DMS153 treated with DMSO at 0.1 percent for 48 hours (cell line): ENCODE measurements at regions not wholly inside any gene's neighbourhood (a gene's known extent, or its start where the extent isn't known, plus 50 kb on each side); places are given as distances from the start of the nearest gene placed in this dataset.

Source experiments
- DNase-seq: peaks from one replicate; lab custom pipeline; 2025; ENCODE audit not compliant: unreplicated experiment; lab: John Stamatoyannopoulos, UW

- no peak for DNase-seq
These were observed 392.6 kb upstream of the ATP5MC3 start for GRCh38 chr2:175574069-175574468.

DNA sequence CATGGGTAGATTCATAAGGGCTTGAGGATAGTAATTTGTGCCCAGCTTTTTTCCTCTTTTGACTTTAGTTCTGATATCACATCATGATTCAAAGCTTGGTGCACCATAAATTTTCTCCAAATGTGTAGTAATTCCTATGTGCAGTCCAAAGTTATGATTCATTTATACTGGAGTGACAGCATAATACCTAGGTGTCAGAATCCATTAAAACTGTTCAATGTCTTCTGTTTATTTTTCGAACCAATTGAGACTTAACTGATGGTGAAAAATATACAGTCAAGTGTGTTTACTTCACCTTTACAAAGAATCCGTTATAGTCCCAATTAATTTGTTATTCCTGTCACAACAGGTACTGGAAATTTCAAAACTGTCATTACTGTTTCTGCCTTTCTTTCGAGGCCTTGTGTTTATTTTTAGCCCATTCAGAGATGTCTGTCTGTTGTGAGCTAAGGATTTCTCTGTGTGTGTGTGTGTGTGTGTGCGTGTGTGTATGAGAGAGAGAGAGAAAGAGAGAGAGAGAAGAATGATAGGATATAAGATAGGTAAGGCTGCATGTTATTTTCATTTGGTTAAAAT, 389.7 kb upstream of the ATP5MC3 start:
- no peak for DNase-seq

- DNase-seq: no peak
These were observed 386.7 kb upstream of the ATP5MC3 start for GRCh38 chr2:175568109-175568730.

DNA sequence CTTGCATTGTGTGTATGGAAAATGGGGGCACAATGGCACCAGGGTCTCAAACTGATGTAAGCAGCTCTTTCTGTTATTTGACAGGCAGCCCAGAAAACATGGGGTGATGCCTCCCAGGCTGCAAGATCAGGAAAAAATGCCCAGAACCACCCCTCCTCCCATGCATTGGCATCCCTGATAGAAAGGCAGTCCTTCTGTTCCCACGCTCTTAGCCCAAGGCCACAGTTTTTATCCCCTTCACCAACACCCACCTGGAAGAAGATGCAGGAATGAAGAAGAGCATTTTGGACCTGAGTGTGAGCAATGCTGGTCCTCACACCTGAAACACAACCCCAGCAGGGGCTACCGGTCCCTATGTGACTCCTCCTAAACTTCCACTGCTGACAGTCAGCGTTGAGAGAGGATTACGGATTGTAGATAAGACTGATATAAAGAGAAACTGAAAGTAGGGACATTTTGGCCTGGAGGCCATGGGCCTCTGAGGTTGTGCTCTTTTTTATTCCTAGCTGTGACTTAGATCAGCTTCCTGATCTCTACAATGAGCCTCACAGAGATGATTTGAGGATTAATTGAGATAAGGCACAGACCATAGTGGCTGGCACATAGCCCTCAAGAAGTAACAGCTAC, 386.0 kb upstream of the ATP5MC3 start:
- DNase-seq: no peak

- DNase-seq: no peak
These were observed 379.1 kb upstream of the ATP5MC3 start for GRCh38 chr2:175560521-175561169.

GRCh38 chr2:175559613-175560012, 378.1 kb upstream of the ATP5MC3 start:
- no peak for DNase-seq

DNA sequence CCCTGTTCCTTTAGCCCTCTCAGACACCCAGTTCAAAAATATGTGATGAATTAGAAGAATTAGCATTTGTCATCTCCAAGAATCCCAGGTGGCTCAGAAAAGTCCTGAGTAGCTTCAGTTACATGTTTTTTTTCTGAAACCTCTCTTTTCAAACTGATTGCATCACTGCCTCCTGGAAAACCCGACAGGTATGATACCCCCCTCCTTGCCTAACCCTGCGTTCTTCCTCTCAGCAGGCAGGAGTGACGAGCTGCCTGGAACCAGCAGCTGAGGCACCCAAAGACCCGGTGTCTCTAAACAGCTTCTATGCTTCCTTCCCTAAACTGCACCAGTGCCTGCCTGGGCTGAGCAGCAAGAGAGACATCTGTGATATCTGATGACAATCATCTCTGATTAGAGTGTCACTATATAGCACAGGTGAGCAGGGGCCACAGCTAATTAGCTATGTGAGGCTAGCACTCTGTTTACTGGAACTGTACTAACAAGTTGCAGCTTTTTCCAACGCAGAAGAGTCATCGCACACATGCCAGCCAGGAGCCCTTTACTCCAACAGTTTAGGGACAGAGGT, 376.4 kb upstream of the ATP5MC3 start:
- no peak for DNase-seq

- no peak for DNase-seq
These were observed 372.4 kb upstream of the ATP5MC3 start for GRCh38 chr2:175553910-175554309.

- no peak for DNase-seq
These were observed 371.4 kb upstream of the ATP5MC3 start for GRCh38 chr2:175552902-175553301.

GRCh38 chr2:175540421-175540820, 358.9 kb upstream of the ATP5MC3 start:
- DNase-seq: no peak

GRCh38 chr2:175539122-175539521, 357.6 kb upstream of the ATP5MC3 start:
- DNase-seq: no peak

DNA sequence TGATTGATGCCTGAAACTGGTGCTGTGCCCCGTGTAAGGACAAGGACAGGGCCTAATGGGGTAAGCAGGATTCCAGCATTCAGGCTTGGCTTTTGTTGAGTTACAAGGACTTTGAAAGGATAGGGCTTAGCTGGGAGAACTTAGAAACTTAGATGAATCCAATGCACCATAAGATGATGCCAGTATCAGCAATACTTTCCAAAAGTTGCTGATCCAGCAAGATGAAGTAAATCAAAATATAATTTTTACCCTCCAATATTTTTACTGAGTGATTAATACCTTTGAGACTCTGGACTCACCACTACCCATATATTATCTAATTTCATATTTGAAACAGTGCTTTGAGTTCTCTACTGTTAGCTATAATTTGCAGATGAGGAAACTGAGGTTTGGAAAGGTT, 354.5 kb upstream of the ATP5MC3 start:
- DNase-seq: no peak

- no peak for DNase-seq
These were observed 354.1 kb upstream of the ATP5MC3 start for GRCh38 chr2:175535631-175536030.

DNA sequence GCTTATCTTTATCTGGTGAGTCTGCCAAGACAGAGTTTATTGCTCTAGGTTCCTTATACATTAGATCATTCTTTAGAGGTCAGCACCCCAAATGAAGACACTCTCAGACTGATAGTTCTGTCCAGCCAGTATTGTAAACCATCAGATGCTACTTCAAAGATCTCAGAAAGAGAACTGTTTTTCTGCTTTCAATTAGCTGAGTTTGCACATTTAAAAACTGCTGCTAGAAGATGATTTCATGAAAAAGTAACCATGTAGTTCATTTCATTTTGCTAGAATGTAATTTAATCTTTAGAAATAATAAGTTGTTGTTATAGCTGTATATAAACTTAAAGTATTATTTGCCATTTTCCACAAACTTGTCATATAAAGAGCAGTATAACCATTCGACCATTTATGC, 344.5 kb upstream of the ATP5MC3 start:
- DNase-seq: no peak

DNA sequence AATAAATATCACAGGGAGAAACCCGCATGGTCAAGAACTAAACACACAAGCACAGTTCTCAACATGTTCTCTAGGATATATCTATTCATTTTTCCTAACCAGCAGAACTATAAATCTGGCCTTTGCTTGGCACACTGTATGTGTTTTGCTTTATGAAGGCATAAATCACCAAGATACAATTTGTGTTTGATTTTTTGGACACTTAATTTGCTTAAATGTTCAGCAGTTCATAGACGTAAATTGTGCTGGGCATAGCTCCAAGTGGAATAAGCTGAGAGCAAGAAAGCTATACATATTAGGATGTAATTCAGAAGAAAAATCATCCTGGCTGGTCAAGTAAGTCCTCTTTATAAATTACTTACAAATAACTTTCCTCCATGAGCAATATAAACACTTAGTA, 341.5 kb upstream of the ATP5MC3 start:
- DNase-seq: no peak

GRCh38 chr2:175518206-175518605, 336.7 kb upstream of the ATP5MC3 start:
- no peak for DNase-seq

DNA sequence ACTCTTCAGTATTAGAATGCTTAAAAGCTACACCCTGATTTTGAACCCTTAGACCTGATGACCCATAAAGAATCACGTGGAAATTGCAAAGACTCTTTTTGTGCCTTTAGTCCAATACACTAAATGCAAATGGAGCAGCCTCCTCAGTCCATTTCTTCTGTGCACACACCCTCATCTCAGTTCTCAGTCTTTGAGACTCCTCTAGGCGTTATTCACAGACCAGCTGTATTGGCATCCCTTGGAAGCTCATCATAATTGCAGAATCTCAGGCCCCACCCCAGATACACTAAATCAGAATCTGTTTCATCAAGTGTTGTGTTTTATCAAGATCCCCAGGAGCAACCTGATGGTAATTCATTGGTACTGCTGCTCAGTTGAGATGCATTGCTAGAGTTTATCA, 335.0 kb upstream of the ATP5MC3 start:
- DNase-seq: no peak

DNA sequence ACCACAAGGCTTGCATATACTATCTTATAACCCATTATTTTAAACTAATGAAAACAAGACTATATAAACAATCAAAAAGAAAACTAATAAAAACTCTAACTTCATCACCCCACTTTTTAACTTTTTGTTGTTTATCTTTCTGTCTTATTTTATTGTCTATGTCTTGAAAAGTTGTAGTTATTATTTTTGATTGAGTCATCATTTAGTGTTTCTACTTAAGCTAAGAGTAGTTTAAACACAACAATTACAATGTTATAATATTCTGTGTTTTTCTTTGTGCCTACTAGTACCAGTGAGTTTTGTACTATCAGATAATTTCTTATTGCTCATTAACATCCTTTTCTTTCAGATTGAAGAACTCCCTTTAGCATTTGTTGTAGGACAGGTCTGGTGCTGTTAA, 318.7 kb upstream of the ATP5MC3 start:
- no peak for DNase-seq

DNA sequence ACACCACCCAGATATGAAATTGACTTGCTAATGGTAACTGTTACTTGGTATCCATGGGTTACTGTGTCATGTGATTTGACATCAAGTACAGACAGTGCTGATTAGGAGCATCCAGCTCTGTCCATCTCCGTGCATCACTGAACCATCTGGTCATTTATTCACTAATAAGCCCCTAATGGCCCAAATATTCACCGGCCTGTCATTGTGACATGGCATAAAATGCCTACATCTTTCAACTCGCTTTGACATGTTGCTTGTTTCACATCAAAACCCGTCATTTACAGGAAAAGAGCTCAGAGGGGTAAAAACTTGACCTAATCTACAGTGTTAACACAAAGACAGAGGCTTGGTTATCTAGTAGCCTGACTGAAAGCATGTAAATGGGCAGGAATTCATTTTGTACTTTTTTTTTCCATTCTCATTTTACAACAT, 308.9 kb upstream of the ATP5MC3 start:
- DNase-seq: peak; percentile 12

GRCh38 chr2:175478096-175478768, 296.7 kb upstream of the ATP5MC3 start:
- no peak for DNase-seq

GRCh38 chr2:175476948-175477347, 295.4 kb upstream of the ATP5MC3 start:
- no peak for DNase-seq
